ENCODE measurements at regions not wholly inside any gene's neighbourhood (a gene's known extent, or its start where the extent isn't known, plus 50 kb on each side); places are given as distances from the start of the nearest gene placed in this dataset.

GRCh38 chr20:52433326-52434040, 241.9 kb upstream of the ZFP64 start (continued):
- no peak for TF ChIP-seq JUND (CRISPR knock-in tag; IDR thresholded peaks at IDR 0.05)
- no peak for TF ChIP-seq NFKB2 (CRISPR knock-in tag; IDR thresholded peaks at IDR 0.05; ENCODE audit: borderline replicate concordance)
- peak; percentile 89; the same call in 1 of the 2 replicates for TF ChIP-seq SMAD3 (CRISPR knock-in tag; IDR thresholded peaks at IDR 0.05)
- no peak for TF ChIP-seq SNRNP70 (IDR thresholded peaks at IDR 0.05; ENCODE audit: low read depth, low read length)
- TF ChIP-seq REPIN1 (CRISPR knock-in tag; IDR thresholded peaks at IDR 0.05; ENCODE audit: borderline replicate concordance, low read depth): peak; percentile 46; the same call in 1 of the 2 replicates
- TF ChIP-seq ZBTB42 (CRISPR knock-in tag; IDR thresholded peaks at IDR 0.05): no peak
- TF ChIP-seq ZBTB39 (CRISPR knock-in tag; IDR thresholded peaks at IDR 0.05): 0 out of 2 replicates have a peak, but pooled peaks have one; percentile 26
- TF ChIP-seq ZNF879 (CRISPR knock-in tag; IDR thresholded peaks at IDR 0.05): no peak; the same call in 1 of the 2 replicates
- TF ChIP-seq ZNF800 (CRISPR knock-in tag; IDR thresholded peaks at IDR 0.05): no peak; the same call in 1 of the 2 replicates
- no peak for TF ChIP-seq KDM2A (CRISPR knock-in tag; IDR thresholded peaks at IDR 0.05; ENCODE audit: borderline replicate concordance, low read depth)
- no peak for TF ChIP-seq NFIB (CRISPR knock-in tag; IDR thresholded peaks at IDR 0.05; ENCODE audit: borderline replicate concordance)
- peak; percentile 42 for TF ChIP-seq ZEB1 (IDR thresholded peaks at IDR 0.05; ENCODE audit: insufficient replicate concordance, low read depth)
- TF ChIP-seq POLR2A (IDR thresholded peaks at IDR 0.05; ENCODE audit: insufficient read depth in 1 of 2, low read depth in 2 of 2, low read length in 2 of 2): no peak
- TF ChIP-seq ZNF382 (CRISPR knock-in tag; IDR thresholded peaks at IDR 0.05; ENCODE audit: borderline replicate concordance): no peak
- peak; percentile 93 for TF ChIP-seq HHEX (CRISPR knock-in tag; IDR thresholded peaks at IDR 0.05)
- TF ChIP-seq ZNF674 (CRISPR knock-in tag; IDR thresholded peaks at IDR 0.05; ENCODE audit: low read depth): no peak
- TF ChIP-seq GRHL1 (CRISPR knock-in tag; conservative IDR thresholded peaks at IDR 0.05): no peak
- no peak for TF ChIP-seq PLRG1 (conservative IDR thresholded peaks at IDR 0.05)
- TF ChIP-seq ZNF567 (CRISPR knock-in tag; IDR thresholded peaks at IDR 0.05; ENCODE audit: borderline replicate concordance): no peak
- TF ChIP-seq POGK (CRISPR knock-in tag; conservative IDR thresholded peaks at IDR 0.05): no peak
- no peak for TF ChIP-seq SIX4 (CRISPR knock-in tag; IDR thresholded peaks at IDR 0.05)
- TF ChIP-seq HIVEP1 (CRISPR knock-in tag; IDR thresholded peaks at IDR 0.05): no peak
- peak; percentile 90 for TF ChIP-seq MED1 (CRISPR knock-in tag; IDR thresholded peaks at IDR 0.05)
- TF ChIP-seq KLF6 (CRISPR knock-in tag; IDR thresholded peaks at IDR 0.05): peak; percentile 62; the same call in 1 of the 2 replicates
